Endodermal cell (in vitro differentiated cells): ENCODE measurements at regions not wholly inside any gene's neighbourhood (a gene's known extent, or its start where the extent isn't known, plus 50 kb on each side); places are given as distances from the start of the nearest gene placed in this dataset.

Experiments used
- DNase-seq: peaks from one replicate; pipeline ENCODE4 v3.0.0-alpha.2; 2017
- H3K27ac ChIP-seq: 2 replicates; pipeline ENCODE4 v1.5.1; 2013; ENCODE audit warnings: mild to moderate bottlenecking, low read depth, low read length, moderate library complexity
- H3K27me3 ChIP-seq: 2 replicates; pipeline ENCODE4 v1.6.1; 2013; ENCODE audit warnings: mild to moderate bottlenecking, low read length, moderate library complexity; ENCODE audit not compliant: insufficient read depth, control insufficient read depth, poor library complexity, severe bottlenecking
- H3K36me3 ChIP-seq: 2 replicates; pipeline ENCODE4 v1.7.0; 2013; ENCODE audit warnings: mild to moderate bottlenecking, low read length, moderate library complexity; ENCODE audit not compliant: control insufficient read depth, insufficient read depth
- H3K4me1 ChIP-seq: one replicate; pipeline ENCODE4 v1.7.0; 2013; ENCODE audit warnings: low read length; ENCODE audit not compliant: control insufficient read depth, insufficient read depth
- H3K4me3 ChIP-seq: 2 replicates; pipeline ENCODE4 v1.5.1; 2013; ENCODE audit warnings: mild to moderate bottlenecking, low read length, moderate library complexity
- H3K9ac ChIP-seq: 2 replicates; pipeline ENCODE4 v1.6.1; 2013; ENCODE audit warnings: mild to moderate bottlenecking, low read length, moderate library complexity; ENCODE audit not compliant: poor library complexity, severe bottlenecking; ENCODE audit errors: extremely low read depth
- H3K9me3 ChIP-seq: 2 replicates; pipeline ENCODE4 v1.6.1; 2013; ENCODE audit warnings: mild to moderate bottlenecking, low read length, moderate library complexity; ENCODE audit not compliant: control insufficient read depth
- H3K27ac Mint-ChIP-seq: 2 replicates; pipeline ENCODE4 v1.8.0; 2020; ENCODE audit warnings: mixed read lengths
- H3K27me3 Mint-ChIP-seq: 2 replicates; pipeline ENCODE4 v1.8.0; 2021; ENCODE audit warnings: mild to moderate bottlenecking, mixed read lengths; ENCODE audit not compliant: insufficient read depth
- H3K36me3 Mint-ChIP-seq: 2 replicates; pipeline ENCODE4 v1.8.0; 2020; ENCODE audit warnings: low read depth, mixed read lengths
- H3K4me1 Mint-ChIP-seq: 2 replicates; pipeline ENCODE4 v1.8.0; 2020; ENCODE audit warnings: mixed read lengths
- H3K4me3 Mint-ChIP-seq: 2 replicates; pipeline ENCODE4 v1.8.0; 2020; ENCODE audit warnings: mild to moderate bottlenecking, moderate library complexity, mixed read lengths
- H3K9me3 Mint-ChIP-seq: 2 replicates; pipeline ENCODE4 v1.8.0; 2020; ENCODE audit warnings: mild to moderate bottlenecking, mixed read lengths
- WGBS, 2 experiments: methylation state at CpG; one replicate each; pipeline versions ENCODE4 v1.1.5 to v1.1.7; 2013; ENCODE audit warnings: missing lambda C conversion rate in 2 of 2, mixed read lengths in 1 of 2; ENCODE audit not compliant: insufficient coverage in 1 of 2, insufficient read length in 1 of 2; 5-methylcytosine and 5-hydroxymethylcytosine counted together
- TF ChIP-seq, protein P1 (sequence below): fragments of 200-600 bp; sonication (generic); conservative IDR thresholded peaks from 2 replicates; pipeline ENCODE4 v1.5.0; 2021; ENCODE audit warnings: antibody characterized with exemption, mild to moderate bottlenecking

DNA sequence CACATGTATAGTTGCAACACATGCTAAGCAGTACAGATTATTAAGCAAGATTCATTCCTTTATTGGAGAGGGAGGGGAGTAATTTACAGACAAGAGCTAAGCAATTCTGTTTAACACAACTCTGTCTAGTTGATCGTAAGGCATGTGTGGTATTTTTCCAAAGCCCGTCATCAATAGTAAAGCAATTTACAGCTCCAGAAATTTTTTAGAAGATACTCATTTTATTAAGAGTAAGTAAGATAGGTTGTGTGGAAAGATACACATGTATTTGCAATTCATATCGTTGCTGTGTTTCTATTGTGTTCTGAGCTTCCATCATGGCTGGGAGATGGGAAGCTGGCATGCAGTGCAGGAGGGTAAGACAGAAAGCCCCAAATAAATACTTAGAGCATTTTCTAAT is 289.2 kb upstream of the TMEM161B start:
- peak overlapping the region; percentile 99 for H3K27ac ChIP-seq
- DNase-seq: no peak
- WGBS, 2 experiments: 94% methylated on average over 3 of the region's 3 CpGs; no CpG with 5 or more reads in 1 of the 2 experiments

DNA sequence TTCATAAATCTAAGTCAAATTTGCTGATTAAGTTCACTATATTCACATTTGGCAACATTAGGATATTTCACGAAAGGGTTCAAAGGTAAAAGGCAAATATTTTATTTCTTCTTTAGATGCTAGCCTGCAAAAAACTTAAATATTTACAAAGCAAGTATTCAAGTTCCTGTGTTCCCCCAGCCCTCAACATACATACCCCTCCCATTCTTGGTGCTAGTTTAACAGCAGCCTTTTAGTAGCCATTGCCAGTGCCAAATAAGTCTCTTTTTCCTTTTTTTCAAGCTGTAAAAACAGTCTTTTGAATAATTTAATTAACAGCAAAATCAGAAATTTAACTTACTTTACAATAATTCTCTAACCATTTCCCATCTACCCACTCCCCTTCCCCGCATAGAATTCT is 288.5 kb upstream of the TMEM161B start:
- H3K9me3 Mint-ChIP-seq: no peaks in the 10 kb centered on the region
- Histone ChIP-seq H3K4me1 (no peaks in the 10 kb centered on the region), H3K4me3 (no peak overlapping the region), H3K9me3 (no peaks in the 10 kb centered on the region), H3K27me3 (no peaks in the 10 kb centered on the region), H3K9ac (no peak overlapping the region), H3K36me3 (no peaks in the 10 kb centered on the region), H3K27ac (peak overlapping the region; percentile 99)
- no peaks in the 10 kb centered on the region for H3K36me3 Mint-ChIP-seq
- TF ChIP-seq, protein P1, sequence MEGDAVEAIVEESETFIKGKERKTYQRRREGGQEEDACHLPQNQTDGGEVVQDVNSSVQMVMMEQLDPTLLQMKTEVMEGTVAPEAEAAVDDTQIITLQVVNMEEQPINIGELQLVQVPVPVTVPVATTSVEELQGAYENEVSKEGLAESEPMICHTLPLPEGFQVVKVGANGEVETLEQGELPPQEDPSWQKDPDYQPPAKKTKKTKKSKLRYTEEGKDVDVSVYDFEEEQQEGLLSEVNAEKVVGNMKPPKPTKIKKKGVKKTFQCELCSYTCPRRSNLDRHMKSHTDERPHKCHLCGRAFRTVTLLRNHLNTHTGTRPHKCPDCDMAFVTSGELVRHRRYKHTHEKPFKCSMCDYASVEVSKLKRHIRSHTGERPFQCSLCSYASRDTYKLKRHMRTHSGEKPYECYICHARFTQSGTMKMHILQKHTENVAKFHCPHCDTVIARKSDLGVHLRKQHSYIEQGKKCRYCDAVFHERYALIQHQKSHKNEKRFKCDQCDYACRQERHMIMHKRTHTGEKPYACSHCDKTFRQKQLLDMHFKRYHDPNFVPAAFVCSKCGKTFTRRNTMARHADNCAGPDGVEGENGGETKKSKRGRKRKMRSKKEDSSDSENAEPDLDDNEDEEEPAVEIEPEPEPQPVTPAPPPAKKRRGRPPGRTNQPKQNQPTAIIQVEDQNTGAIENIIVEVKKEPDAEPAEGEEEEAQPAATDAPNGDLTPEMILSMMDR: no peak
- no peak for DNase-seq
- H3K4me1 Mint-ChIP-seq: peaks cover 17% of the 10 kb centered on the region
- H3K27me3 Mint-ChIP-seq: no peaks in the 10 kb centered on the region
- H3K27ac Mint-ChIP-seq: no peak overlapping the region
- no peak overlapping the region for H3K4me3 Mint-ChIP-seq
- 77% methylated on average over 1 of the region's 2 CpGs; no CpG with 5 or more reads in 1 of the 2 experiments for WGBS, 2 experiments

More for the DNA sequence above, 289.2 kb upstream of the TMEM161B start:
- Histone ChIP-seq H3K4me1 (no peaks in the 10 kb centered on the region), H3K4me3 (no peak overlapping the region), H3K9me3 (no peaks in the 10 kb centered on the region), H3K27me3 (no peaks in the 10 kb centered on the region), H3K9ac (no peak overlapping the region), H3K36me3 (no peaks in the 10 kb centered on the region)
- TF ChIP-seq, protein P1: no peak
- no peaks in the 10 kb centered on the region for H3K9me3 Mint-ChIP-seq
- H3K4me3 Mint-ChIP-seq: no peak overlapping the region
- H3K36me3 Mint-ChIP-seq: no peaks in the 10 kb centered on the region
- H3K27me3 Mint-ChIP-seq: no peaks in the 10 kb centered on the region
- peaks cover 14% of the 10 kb centered on the region for H3K4me1 Mint-ChIP-seq
- H3K27ac Mint-ChIP-seq: no peak overlapping the region

DNA sequence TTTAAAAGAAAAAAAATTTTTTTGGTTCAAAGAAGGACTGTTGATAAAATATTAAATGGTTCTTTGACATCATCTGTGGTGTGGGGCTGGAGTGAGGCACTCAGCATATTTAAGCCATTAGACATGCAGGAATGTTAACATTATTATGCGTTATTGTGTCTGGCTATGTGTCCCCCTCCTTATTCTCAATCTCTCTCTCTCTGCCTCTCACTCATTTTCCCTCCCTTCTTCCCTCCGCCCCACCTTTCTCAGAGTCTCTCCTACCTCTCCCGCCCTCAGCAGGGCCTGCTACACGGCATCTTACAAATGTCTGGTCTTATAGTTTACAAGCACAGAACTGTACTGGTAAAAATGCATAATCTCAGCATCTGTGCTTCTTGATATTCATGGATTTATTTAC is 287.8 kb upstream of the TMEM161B start:
- WGBS, 2 experiments: 44 to 61% methylated on average over 3 to 4 of the region's 4 CpGs
- peak overlapping the region; percentile 99 for H3K27ac ChIP-seq
- DNase-seq: peak; percentile 59

More for the DNA sequence above, 287.8 kb upstream of the TMEM161B start:
- Mint-ChIP-seq H3K4me3 (no peak overlapping the region), H3K9me3 (no peaks in the 10 kb centered on the region), H3K27ac (no peak overlapping the region), H3K4me1 (peaks cover 24% of the 10 kb centered on the region), H3K27me3 (no peaks in the 10 kb centered on the region), H3K36me3 (no peaks in the 10 kb centered on the region)
- no peaks in the 10 kb centered on the region for H3K9me3 ChIP-seq
- H3K9ac ChIP-seq: no peak overlapping the region
- H3K27me3 ChIP-seq: no peaks in the 10 kb centered on the region
- H3K4me1 ChIP-seq: no peaks in the 10 kb centered on the region
- no peaks in the 10 kb centered on the region for H3K36me3 ChIP-seq
- H3K4me3 ChIP-seq: no peak overlapping the region
- TF ChIP-seq, protein P1: no peak
